GM18873 (cell line): ENCODE measurements at regions not wholly inside any gene's neighbourhood (a gene's known extent, or its start where the extent isn't known, plus 50 kb on each side); places are given as distances from the start of the nearest gene placed in this dataset.

ENCODE experiments used
- ATAC-seq: cut with Tn5 transposase; IDR thresholded peaks from one replicate; pipeline ENCODE4 v1.9.1; 2021; ENCODE audit warnings: mild to moderate bottlenecking, moderate library complexity, moderate number of reproducible peaks; ENCODE audit not compliant: unreplicated experiment, low FRiP score

DNA sequence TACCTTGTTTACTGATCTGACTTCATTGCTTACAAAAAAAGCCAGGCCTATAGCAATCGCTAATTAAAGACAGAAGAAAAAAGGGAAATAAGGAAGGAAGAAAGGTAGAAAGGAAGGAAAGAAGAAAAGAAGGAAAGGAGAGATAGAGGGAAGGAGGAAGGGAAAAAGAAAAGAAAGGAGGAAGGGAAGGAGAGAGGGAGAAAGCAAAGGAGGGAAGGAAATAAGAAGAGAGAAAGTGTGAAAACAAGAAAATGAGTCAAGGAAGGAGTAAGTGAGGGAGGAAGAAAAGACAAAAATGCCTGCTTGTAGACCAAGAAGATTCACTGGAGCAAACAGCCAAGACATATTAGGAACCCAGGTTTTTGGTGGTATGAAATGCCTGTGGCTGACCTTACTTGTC is 57.0 kb upstream of the MAGEB16 start:
- no peak for ATAC-seq

DNA sequence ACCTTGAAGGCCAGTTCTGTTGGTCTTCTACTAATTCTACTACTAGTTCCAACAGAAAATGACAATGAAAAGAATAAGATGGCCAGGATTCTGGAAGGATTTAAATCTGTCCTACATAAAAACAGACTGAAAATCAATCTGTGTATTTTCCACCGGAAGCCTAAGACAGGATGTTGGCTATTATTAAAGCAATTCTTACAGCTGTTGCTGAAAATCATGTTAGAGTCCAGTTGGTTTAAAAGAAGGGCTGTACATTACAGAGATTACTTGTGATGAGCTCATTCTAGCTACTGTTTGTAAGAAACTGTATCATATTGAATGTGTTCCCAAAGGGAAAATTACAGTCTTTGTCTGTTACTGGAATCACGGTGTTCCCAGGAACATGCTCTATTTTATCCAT is 54.8 kb upstream of the MAGEB16 start:
- ATAC-seq: no peak
